Chondrocyte (in vitro differentiated cells): ENCODE measurements at regions not wholly inside any gene's neighbourhood (a gene's known extent, or its start where the extent isn't known, plus 50 kb on each side); places are given as distances from the start of the nearest gene placed in this dataset.

ENCODE experiments used
- DNase-seq: peaks from one replicate; pipeline ENCODE4 v3.0.0; 2021; ENCODE audit warnings: mixed read lengths, low spot score
- H3K27ac Mint-ChIP-seq: one replicate; pipeline ENCODE4 v1.8.0; 2021; ENCODE audit warnings: mild to moderate bottlenecking, moderate library complexity, mixed read lengths; ENCODE audit not compliant: unreplicated experiment
- H3K27me3 Mint-ChIP-seq: 2 replicates; pipeline ENCODE4 v1.8.0; 2021; ENCODE audit warnings: low read depth, mixed read lengths
- H3K36me3 Mint-ChIP-seq: 2 replicates; pipeline ENCODE4 v1.8.0; 2021; ENCODE audit warnings: low read depth, mixed read lengths
- H3K4me1 Mint-ChIP-seq: 2 replicates; pipeline ENCODE4 v1.8.0; 2021; ENCODE audit warnings: low read depth, mild to moderate bottlenecking, mixed read lengths
- H3K4me3 Mint-ChIP-seq: one replicate; pipeline ENCODE4 v1.8.0; 2021; ENCODE audit warnings: mild to moderate bottlenecking, moderate library complexity, mixed read lengths; ENCODE audit not compliant: unreplicated experiment
- H3K9me3 Mint-ChIP-seq: 2 replicates; pipeline ENCODE4 v1.8.0; 2021; ENCODE audit warnings: low read depth, mixed read lengths
- CTCF ChIP-seq: fragments of 200-600 bp; sonication (generic); IDR thresholded peaks from 2 replicates; pipeline ENCODE4 v1.5.0; 2021; ENCODE audit warnings: antibody characterized with exemption, mild to moderate bottlenecking, moderate library complexity

- H3K9me3 Mint-ChIP-seq, result peaks cover 3% of the 10 kb centered on the region
- TF ChIP-seq CTCF, result no peak
- no peak for DNase-seq
- no peaks in the 10 kb centered on the region for H3K36me3 Mint-ChIP-seq
- H3K4me3 Mint-ChIP-seq, result no peak overlapping the region
- peaks cover 24% of the 10 kb centered on the region for H3K27me3 Mint-ChIP-seq
- H3K27ac Mint-ChIP-seq, result no peak overlapping the region
- no peaks in the 10 kb centered on the region for H3K4me1 Mint-ChIP-seq
These were observed 92.7 kb upstream of the PRMT8 start for GRCh38 chr12:3398196-3398789.

- Mint-ChIP-seq H3K9me3 (peaks cover 35% of the 10 kb centered on the region), H3K4me1 (no peaks in the 10 kb centered on the region), H3K27ac (no peak overlapping the region), H3K27me3 (peaks cover 8% of the 10 kb centered on the region), H3K4me3 (no peak overlapping the region), H3K36me3 (peaks cover 3% of the 10 kb centered on the region)
- DNase-seq, result no peak
- no peak for TF ChIP-seq CTCF
These were observed 85.2 kb upstream of the PRMT8 start for GRCh38 chr12:3405821-3406220.

GRCh38 chr12:3407723-3408122 is 83.3 kb upstream of the PRMT8 start:
- no peak for DNase-seq
- TF ChIP-seq CTCF, result no peak
- H3K27ac Mint-ChIP-seq, result no peak overlapping the region
- peaks cover 32% of the 10 kb centered on the region for H3K9me3 Mint-ChIP-seq
- H3K36me3 Mint-ChIP-seq, result peaks cover 3% of the 10 kb centered on the region
- no peaks in the 10 kb centered on the region for H3K4me1 Mint-ChIP-seq
- H3K27me3 Mint-ChIP-seq, result peaks cover 2% of the 10 kb centered on the region
- no peak overlapping the region for H3K4me3 Mint-ChIP-seq

GRCh38 chr12:3409662-3410061 is 81.3 kb upstream of the PRMT8 start:
- peaks cover 5% of the 10 kb centered on the region for H3K27me3 Mint-ChIP-seq
- H3K27ac Mint-ChIP-seq, result no peak overlapping the region
- no peak for DNase-seq
- TF ChIP-seq CTCF, result no peak
- peaks cover 3% of the 10 kb centered on the region for H3K36me3 Mint-ChIP-seq
- H3K4me3 Mint-ChIP-seq, result no peak overlapping the region
- H3K9me3 Mint-ChIP-seq, result peaks cover 42% of the 10 kb centered on the region
- no peaks in the 10 kb centered on the region for H3K4me1 Mint-ChIP-seq

GRCh38 chr12:3416159-3416558 is 74.8 kb upstream of the PRMT8 start:
- Mint-ChIP-seq H3K27me3 (peaks cover 21% of the 10 kb centered on the region), H3K4me1 (no peaks in the 10 kb centered on the region)

More at GRCh38 chr12:3416159-3416558, 74.8 kb upstream of the PRMT8 start:
- TF ChIP-seq CTCF, result no peak
- Mint-ChIP-seq H3K36me3 (no peaks in the 10 kb centered on the region), H3K27ac (no peak overlapping the region), H3K4me3 (no peak overlapping the region), H3K9me3 (peaks cover 10% of the 10 kb centered on the region)
- DNase-seq, result no peak
